HG03103 (cell line): ENCODE measurements at regions not wholly inside any gene's neighbourhood (a gene's known extent, or its start where the extent isn't known, plus 50 kb on each side); places are given as distances from the start of the nearest gene placed in this dataset.

Source experiments
- ATAC-seq: cut with Tn5 transposase; IDR thresholded peaks from one replicate; pipeline ENCODE4 v1.9.1; 2021; ENCODE audit warnings: low read depth; ENCODE audit not compliant: unreplicated experiment

- no peak for ATAC-seq
Measured at GRCh38 chr3:83302091-83302490, 1540.6 kb upstream of the GBE1 start.

DNA sequence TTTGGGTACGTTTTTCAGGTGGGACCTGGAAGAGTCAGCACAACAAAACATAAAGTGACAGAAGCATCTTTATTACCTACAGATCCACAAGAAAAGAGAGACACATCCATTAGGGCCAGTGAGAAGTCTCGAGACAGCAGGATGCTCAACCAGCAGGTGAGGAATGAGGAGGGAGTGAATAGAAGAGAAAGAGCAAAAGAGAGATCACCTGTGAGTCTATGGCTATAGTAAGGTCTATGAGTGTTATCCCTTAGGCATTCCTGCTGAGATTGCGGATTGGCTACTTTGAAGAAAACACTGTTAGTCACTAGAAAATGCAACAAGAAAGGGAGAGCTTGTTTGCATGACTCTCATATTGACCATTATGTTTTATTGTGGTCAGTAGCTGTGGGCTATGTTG is 1556.2 kb upstream of the GBE1 start:
- ATAC-seq = no peak

- no peak for ATAC-seq
Measured at GRCh38 chr3:83320726-83321125, 1559.3 kb upstream of the GBE1 start.

GRCh38 chr3:83321457-83321856 is 1560.0 kb upstream of the GBE1 start:
- ATAC-seq = no peak

GRCh38 chr3:83321891-83322290 is 1560.4 kb upstream of the GBE1 start:
- ATAC-seq = no peak

DNA sequence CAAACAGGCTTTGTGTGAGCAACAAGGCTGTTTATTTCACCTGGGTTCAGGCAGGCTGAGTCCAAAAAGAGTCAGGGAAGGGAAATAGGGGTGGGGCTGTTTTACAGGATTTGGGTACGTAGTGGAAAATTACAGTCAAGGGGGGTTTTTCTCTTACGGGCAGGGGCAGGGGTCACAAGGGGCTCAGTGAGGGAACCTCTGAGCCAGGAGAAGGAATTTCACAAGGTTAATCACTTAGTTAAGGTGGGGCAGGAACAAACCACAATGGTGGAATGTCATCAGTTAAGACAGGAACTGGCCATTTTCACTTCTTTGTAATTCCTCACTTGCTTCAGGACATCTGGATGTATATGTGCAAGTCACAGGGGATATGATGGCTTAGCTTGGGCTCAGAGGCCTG is 1592.8 kb upstream of the GBE1 start:
- ATAC-seq = no peak

DNA sequence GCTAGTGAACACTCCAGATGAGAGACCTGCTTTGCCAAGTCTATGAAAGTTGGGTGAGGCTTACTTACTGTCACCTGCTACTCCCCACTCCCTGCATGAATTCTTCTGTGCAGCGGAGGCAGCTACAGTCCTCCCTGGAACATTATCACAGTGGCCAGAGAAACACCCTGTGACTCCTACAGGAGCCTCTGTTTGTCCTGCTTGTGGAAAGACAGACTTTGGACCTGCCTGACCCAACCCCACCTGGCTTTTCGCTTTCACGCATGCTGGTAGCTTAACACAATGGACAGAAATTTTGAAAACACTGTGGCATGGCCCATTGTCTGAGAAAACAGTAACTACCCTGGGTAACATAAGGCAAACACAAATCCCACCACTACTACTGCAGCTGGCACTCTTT is 1565.5 kb upstream of the CADM2 start:
- ATAC-seq = no peak

DNA sequence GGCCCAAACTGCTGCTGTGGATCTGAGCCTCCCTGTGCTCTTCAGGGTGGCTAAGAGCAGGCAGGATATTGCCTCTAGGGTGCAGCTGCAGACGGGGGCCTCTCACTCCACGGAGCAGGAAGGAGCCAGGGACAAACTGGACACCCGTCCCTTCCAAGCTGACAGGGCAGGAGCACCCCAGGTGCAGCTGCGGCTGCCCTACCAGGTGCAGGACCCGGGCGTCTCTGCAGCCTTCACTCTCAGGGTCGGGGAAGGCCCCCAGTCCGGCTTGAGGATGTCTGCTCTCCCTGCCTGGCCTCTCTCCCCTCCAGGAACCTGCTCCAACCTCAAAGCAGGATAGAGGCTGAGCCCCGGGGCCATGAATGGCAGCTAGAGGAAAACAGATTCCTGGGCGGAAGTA is 1554.9 kb upstream of the CADM2 start:
- ATAC-seq = no peak

GRCh38 chr3:83426300-83426699 is 1532.5 kb upstream of the CADM2 start:
- ATAC-seq = no peak

GRCh38 chr3:83434880-83435587 is 1523.8 kb upstream of the CADM2 start:
- ATAC-seq = no peak

GRCh38 chr3:83438188-83438587 is 1520.6 kb upstream of the CADM2 start:
- ATAC-seq = no peak

- ATAC-seq = no peak
Measured at GRCh38 chr3:83453056-83453455, 1505.7 kb upstream of the CADM2 start.

DNA sequence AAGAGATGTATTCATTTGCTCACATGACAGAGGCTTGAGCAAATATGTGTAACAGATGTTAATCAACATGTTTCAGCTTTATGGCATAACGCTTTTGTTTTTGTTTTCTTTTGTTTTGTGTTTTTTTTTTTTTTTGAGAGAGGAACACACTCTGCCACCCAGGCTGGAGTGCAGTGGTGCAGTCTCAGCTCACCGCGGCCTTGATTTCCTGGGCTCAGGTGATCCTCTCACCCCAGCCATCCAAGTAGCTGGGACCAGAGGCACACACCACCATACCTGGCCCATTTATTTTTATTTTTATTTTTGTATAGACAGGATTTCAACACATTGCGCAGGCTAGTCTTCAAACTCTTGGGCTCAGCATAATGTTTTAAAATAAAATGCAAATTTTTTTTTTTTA is 1504.4 kb upstream of the CADM2 start:
- ATAC-seq = no peak

DNA sequence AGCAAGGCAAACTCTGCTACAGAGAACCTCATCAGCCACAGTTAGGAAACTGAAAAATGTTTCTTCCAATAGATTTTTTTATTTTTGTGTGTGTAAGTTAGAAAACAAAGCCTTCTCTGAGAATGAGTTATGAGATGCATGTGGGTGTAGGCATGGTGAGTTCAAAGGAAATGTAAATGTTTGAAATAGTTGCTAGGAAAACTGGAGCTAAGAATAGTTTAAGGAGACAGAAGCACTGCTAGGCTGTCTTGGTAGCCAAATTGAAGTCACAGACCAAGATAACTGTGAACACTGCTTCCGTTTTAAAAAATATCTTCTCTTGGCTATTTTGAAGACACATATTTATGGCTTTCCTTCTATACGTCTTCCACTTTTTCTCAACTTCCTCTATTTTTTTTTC is 1501.2 kb upstream of the CADM2 start:
- no peak for ATAC-seq

DNA sequence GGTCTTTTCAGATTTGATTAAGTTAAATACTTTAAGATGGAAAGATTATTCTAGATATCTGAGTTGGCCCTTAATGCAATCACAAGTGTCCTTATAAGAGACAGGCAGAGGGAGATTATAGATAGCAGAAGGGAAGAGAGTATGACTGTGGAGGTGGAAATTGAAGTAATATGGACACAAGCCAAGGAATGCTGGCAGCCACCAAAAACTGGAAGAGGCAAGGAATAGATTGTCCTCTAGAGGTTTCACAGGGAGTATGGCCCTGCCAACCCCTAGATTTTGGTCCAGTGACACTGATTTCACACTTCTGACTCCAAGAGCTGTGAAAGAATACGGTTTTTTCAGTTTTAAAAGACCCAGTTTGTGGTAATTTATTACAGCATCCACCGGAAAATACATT is 1498.7 kb upstream of the CADM2 start:
- ATAC-seq = no peak

GRCh38 chr3:83461411-83461810 is 1497.4 kb upstream of the CADM2 start:
- ATAC-seq = no peak

- no peak for ATAC-seq
Measured at GRCh38 chr3:83477563-83477962, 1481.2 kb upstream of the CADM2 start.

DNA sequence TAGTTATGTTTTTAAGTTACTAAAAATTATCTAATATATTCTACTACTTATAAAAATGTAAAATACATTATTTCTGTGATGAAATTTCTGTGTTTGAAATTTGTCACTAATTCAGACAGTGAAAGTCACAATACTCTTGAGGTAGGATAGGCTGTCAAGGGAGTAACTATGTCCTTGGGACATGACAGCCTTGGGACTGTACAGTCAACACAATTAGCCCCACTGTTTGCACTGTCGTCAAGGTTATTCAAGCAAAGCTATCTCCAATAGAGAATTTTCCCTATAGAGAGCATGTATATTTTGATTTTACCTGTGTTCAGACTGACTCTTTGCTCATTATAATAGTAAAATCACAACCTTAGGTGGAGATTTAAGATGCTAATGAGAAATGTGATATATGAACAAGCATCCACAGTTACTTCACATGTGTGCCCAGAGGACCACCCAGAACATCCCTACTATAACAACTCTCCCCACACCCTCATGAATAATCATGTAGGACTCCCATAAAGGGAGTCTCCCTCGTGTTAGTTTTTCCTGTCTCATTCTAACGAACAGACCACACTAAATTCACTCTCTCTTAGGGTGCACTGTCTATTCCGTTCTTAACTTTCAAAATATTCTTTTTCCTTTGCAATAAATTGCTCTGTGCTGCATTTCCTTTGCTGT is 1476.3 kb upstream of the CADM2 start:
- ATAC-seq = no peak

DNA sequence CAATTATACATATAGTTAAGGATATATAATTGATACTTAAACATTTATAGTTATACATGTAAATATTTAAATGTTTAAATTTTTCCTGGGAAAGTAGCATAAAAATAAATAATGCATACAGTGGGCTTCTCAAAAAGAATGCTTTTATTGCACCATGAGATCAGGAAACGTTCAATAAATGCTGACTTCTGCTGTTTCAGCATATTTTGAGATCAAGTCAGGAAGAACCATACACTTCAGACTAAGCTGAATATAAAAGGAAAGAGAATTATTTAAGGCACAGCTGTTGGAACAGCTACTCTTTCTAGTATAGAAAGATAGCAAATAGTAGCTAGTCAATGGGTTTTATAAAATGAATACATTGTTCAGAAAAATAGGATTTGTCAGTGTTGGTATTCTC is 1462.3 kb upstream of the CADM2 start:
- no peak for ATAC-seq

GRCh38 chr3:83498361-83499016 is 1460.3 kb upstream of the CADM2 start:
- ATAC-seq = no peak

GRCh38 chr3:83500422-83500821 is 1458.4 kb upstream of the CADM2 start:
- no peak for ATAC-seq

DNA sequence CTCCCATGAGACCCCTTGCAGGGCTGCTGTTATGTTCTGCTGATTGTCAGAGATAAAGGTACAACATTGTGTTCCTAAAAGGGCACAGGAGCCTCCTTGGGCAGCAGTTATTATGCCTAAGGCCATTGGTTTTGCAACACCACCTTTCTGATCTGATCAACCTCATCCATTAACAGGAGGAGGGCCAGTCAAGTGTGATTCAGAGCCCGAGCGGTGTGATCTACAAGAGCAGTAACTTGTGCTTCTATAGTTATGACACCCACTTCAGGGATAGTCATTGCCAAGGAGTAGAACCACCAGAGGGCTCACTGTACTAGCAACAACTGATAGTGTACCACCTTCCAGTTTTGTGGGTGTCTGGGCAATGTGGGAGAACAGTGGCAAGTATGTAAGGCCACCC is 1457.9 kb upstream of the CADM2 start:
- no peak for ATAC-seq
